ENCODE measurements at regions not wholly inside any gene's neighbourhood (a gene's known extent, or its start where the extent isn't known, plus 50 kb on each side); places are given as distances from the start of the nearest gene placed in this dataset.
"Not testable (repeated sequence)": the region's sequence is repeated elsewhere in the genome, so short reads cannot be mapped to it uniquely, and the experiment has no call there.

DNA sequence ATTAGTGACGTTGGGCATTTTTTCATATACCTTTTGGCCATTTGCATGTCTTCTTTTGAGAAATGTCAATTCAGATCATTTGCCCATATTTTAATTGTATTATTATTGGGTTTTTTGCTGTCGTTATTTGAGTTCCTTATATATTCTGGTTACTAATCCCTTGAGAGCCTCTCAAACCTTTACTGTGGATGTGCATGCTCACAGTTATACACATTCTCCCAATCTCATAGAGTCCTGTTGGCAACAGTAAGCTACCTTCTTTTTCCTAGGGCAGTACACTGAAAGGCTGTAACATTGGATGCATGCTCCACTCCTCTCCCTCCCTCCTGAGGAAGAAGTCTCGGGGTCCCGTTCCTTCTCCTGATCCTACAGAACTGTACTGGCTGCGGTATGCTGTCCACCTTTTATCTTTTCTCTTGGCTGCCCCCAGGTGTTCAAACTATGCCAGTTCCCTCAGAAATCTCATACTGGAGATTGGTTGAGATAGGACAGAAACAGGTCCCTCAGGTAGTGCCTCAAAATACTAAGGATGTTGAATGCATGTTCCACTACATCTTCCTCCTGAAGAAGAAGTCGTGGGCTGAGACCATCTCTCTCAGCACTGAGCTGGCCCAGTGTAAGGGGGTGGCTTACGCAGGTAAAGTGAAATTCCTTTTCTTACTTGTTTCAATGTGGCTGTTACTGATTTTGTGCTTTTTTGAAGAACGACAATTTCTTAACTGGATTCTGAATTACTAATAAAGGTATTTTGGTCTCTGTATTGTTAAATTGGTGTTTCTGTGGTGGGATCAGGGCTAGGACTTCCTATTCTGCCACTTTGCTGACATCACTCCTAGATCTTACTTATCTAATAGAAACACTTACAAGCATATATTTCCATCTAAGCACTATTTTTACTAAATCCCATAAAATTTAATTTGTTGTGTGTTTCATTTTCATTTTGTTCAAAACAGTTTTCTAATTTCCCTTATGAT is 145.4 kb upstream of the HUWE1 start:
- Histone ChIP-seq H3K36me3 (ENCODE audit: low read length) (no peaks in the 10 kb centered on the region), H4K20me1 (ENCODE audit: low read depth, low read length) (no peaks in the 10 kb centered on the region), H3K9me2 (replicated peaks; ENCODE audit: insufficient read depth, low read length) (no peaks in the 10 kb centered on the region), H3K4me2 (ENCODE audit: low read depth, low read length, poor library complexity, severe bottlenecking) (no peak overlapping the region), H3K4me3 (ENCODE audit: insufficient read depth, low read length, poor library complexity, severe bottlenecking) (no peak overlapping the region), H2AFZ (ENCODE audit: low read depth, low read length, severe bottlenecking) (no peak overlapping the region), H3K9me3 (ENCODE audit: insufficient read depth, low read length) (no peaks in the 10 kb centered on the region), H3K27ac (ENCODE audit: low read depth, low read length) (no peak overlapping the region), H3F3A (ENCODE audit: insufficient read depth) (no peaks in the 10 kb centered on the region), H3K27me3 (ENCODE audit: low read length) (no peaks in the 10 kb centered on the region), H3K9ac (ENCODE audit: low read length) (no peak overlapping the region), H3K79me2 (ENCODE audit: insufficient read depth, low read length) (no peaks in the 10 kb centered on the region)
- TF ChIP-seq EZH2phosphoT487 (conservative IDR thresholded peaks at IDR 0.05; ENCODE audit: low read length) = no peak
- peak; percentile 25 for TF ChIP-seq CTCF (IDR thresholded peaks at IDR 0.05; ENCODE audit: insufficient read depth, low read length, poor library complexity, severe bottlenecking)

GRCh38 chrX:53824686-53825085 is 138.2 kb upstream of the HUWE1 start:
- TF ChIP-seq EZH2phosphoT487 (conservative IDR thresholded peaks at IDR 0.05; ENCODE audit: low read length) (no peak), CTCF (IDR thresholded peaks at IDR 0.05; ENCODE audit: insufficient read depth, low read length, poor library complexity, severe bottlenecking) (no peak)
- no peaks in the 10 kb centered on the region for H3K9me2 ChIP-seq (replicated peaks; ENCODE audit: insufficient read depth, low read length)
- H3K27me3 ChIP-seq (ENCODE audit: low read length) = no peaks in the 10 kb centered on the region
- no peak overlapping the region for H3K4me2 ChIP-seq (ENCODE audit: low read depth, low read length, poor library complexity, severe bottlenecking)
- no peaks in the 10 kb centered on the region for H3K79me2 ChIP-seq (ENCODE audit: insufficient read depth, low read length)
- no peaks in the 10 kb centered on the region for H3F3A ChIP-seq (ENCODE audit: insufficient read depth)
- H3K27ac ChIP-seq (ENCODE audit: low read depth, low read length) = no peak overlapping the region
- no peaks in the 10 kb centered on the region for H3K36me3 ChIP-seq (ENCODE audit: low read length)
- H3K4me3 ChIP-seq (ENCODE audit: insufficient read depth, low read length, poor library complexity, severe bottlenecking) = no peak overlapping the region
- no peak overlapping the region for H2AFZ ChIP-seq (ENCODE audit: low read depth, low read length, severe bottlenecking)
- H3K9ac ChIP-seq (ENCODE audit: low read length) = no peak overlapping the region
- H3K9me3 ChIP-seq (ENCODE audit: insufficient read depth, low read length) = no peaks in the 10 kb centered on the region
- H4K20me1 ChIP-seq (ENCODE audit: low read depth, low read length) = no peaks in the 10 kb centered on the region

DNA sequence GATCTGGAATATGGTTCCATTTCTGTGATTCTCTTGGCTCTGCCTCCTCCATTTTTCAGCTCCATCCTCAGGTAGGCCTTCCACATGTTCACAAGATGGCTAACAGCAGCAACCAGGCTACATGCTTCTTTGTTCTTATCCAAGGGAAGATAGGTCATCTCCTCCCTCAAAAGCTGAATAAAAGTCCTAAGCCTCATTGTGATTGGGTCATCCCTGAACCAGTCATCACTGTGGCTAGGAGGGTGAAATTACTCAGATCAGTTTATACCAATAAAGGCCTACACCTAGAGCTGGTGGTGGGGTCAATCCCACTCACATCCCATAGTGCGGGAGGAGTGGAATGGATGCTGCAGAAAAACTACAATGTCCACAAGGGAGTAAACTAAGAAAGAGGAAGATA is 131.6 kb upstream of the HUWE1 start:
- H3F3A ChIP-seq (ENCODE audit: insufficient read depth) = not testable (repeated sequence)

DNA sequence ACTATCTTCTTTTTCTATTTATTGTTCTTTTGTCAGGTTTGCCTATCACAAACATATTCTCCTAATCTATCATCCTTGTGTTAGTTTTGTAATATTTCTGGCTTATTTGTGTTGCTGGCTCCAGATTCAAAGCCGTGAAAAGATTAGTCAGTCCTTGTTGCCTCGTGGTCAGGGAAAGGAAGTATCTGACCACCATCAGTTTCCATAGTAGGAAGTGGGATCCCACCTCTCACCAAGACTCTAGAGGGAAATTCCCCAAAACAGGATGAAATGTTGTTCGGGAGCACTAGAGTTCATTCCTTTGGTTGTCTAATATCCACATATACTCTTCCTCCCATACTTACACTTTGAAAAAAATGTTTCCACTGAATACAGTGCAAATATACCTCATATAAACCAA is 131.0 kb upstream of the HUWE1 start:
- Histone ChIP-seq H3K9me2 (replicated peaks; ENCODE audit: insufficient read depth, low read length) (no peaks in the 10 kb centered on the region), H4K20me1 (ENCODE audit: low read depth, low read length) (no peaks in the 10 kb centered on the region), H3K27me3 (ENCODE audit: low read length) (no peaks in the 10 kb centered on the region), H3K4me3 (ENCODE audit: insufficient read depth, low read length, poor library complexity, severe bottlenecking) (no peak overlapping the region), H2AFZ (ENCODE audit: low read depth, low read length, severe bottlenecking) (no peak overlapping the region), H3K79me2 (ENCODE audit: insufficient read depth, low read length) (no peaks in the 10 kb centered on the region), H3K9ac (ENCODE audit: low read length) (no peak overlapping the region), H3K27ac (ENCODE audit: low read depth, low read length) (no peak overlapping the region), H3K4me2 (ENCODE audit: low read depth, low read length, poor library complexity, severe bottlenecking) (no peak overlapping the region), H3K36me3 (ENCODE audit: low read length) (no peaks in the 10 kb centered on the region), H3K9me3 (ENCODE audit: insufficient read depth, low read length) (no peaks in the 10 kb centered on the region), H3F3A (ENCODE audit: insufficient read depth) (no peaks in the 10 kb centered on the region)
- TF ChIP-seq EZH2phosphoT487 (conservative IDR thresholded peaks at IDR 0.05; ENCODE audit: low read length) = no peak

More for the DNA sequence above, 131.6 kb upstream of the HUWE1 start:
- not testable (repeated sequence) for H3K27me3 ChIP-seq (ENCODE audit: low read length); H3K27ac ChIP-seq (ENCODE audit: low read depth, low read length); H4K20me1 ChIP-seq (ENCODE audit: low read depth, low read length); H3K9me2 ChIP-seq (replicated peaks; ENCODE audit: insufficient read depth, low read length); H2AFZ ChIP-seq (ENCODE audit: low read depth, low read length, severe bottlenecking); H3K79me2 ChIP-seq (ENCODE audit: insufficient read depth, low read length); H3K9me3 ChIP-seq (ENCODE audit: insufficient read depth, low read length); H3K4me2 ChIP-seq (ENCODE audit: low read depth, low read length, poor library complexity, severe bottlenecking); H3K9ac ChIP-seq (ENCODE audit: low read length); H3K36me3 ChIP-seq (ENCODE audit: low read length); H3K4me3 ChIP-seq (ENCODE audit: insufficient read depth, low read length, poor library complexity, severe bottlenecking)
